ENCODE measurements at regions not wholly inside any gene's neighbourhood (a gene's known extent, or its start where the extent isn't known, plus 50 kb on each side); places are given as distances from the start of the nearest gene placed in this dataset.

DNA sequence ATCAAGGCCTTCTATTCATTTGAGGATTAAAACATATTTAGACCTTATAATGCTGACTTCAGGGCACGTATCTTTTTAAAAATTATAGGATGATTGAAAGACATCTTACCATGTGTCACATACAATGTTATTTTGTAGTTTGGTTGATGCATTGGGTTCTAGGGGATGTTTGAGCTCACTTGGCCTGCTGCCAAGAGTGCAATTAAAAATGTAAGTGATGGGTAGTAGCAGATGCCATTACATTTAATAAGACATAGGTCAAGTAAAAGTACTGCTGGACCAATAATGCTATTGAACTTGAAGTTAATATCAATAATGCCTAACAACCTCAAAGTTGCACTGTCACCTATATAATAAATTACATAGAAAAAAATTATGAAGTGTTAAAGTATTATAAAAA lies 616.5 kb upstream of the RGS18 start:
- no peak for TF ChIP-seq POLR2A (IDR thresholded peaks at IDR 0.05)
- TF ChIP-seq, protein P1, sequence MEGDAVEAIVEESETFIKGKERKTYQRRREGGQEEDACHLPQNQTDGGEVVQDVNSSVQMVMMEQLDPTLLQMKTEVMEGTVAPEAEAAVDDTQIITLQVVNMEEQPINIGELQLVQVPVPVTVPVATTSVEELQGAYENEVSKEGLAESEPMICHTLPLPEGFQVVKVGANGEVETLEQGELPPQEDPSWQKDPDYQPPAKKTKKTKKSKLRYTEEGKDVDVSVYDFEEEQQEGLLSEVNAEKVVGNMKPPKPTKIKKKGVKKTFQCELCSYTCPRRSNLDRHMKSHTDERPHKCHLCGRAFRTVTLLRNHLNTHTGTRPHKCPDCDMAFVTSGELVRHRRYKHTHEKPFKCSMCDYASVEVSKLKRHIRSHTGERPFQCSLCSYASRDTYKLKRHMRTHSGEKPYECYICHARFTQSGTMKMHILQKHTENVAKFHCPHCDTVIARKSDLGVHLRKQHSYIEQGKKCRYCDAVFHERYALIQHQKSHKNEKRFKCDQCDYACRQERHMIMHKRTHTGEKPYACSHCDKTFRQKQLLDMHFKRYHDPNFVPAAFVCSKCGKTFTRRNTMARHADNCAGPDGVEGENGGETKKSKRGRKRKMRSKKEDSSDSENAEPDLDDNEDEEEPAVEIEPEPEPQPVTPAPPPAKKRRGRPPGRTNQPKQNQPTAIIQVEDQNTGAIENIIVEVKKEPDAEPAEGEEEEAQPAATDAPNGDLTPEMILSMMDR (IDR thresholded peaks at IDR 0.05), result no peak
- TF ChIP-seq EP300 (IDR thresholded peaks at IDR 0.05), result no peak
- no peak for TF ChIP-seq POLR2AphosphoS5 (IDR thresholded peaks at IDR 0.05)
